ENCODE measurements at regions not wholly inside any gene's neighbourhood (a gene's known extent, or its start where the extent isn't known, plus 50 kb on each side); places are given as distances from the start of the nearest gene placed in this dataset.
"Not testable (repeated sequence)": the region's sequence is repeated elsewhere in the genome, so short reads cannot be mapped to it uniquely, and the experiment has no call there.

DNA sequence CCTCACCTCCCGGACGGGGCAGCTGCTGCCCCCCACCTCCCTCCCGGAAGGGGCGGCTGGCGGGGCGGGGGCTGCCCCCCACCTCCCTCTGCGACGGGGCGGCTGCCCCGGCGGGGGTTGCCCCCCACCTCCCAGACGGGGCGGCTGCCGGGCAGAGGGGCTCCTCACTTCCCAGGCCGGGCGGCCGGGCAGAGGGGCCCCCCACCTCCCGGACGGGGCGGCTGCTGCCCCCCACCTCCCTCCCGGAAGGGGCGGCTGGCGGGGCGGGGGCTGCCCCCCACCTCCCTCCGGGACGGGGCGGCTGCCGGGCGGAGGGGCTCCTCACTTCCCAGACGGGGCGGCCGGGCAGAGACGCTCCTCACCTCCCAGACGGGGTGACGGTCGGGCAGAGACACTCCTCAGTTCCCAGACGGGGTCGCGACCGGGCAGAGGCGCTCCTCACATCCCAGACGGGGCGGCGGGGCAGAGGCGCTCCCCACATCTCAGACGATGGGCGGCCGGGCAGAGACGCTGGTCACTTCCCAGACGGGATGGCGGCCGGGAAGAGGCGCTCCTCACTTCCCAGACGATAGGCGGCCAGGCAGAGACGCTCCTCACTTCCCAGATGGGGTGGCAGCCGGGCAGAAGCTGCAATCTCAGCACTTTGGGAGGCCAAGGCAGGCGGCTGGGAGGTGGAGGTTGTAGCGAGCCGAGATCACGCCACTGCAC, 1218.8 kb downstream of the GATA3 start:
- not testable (repeated sequence) for DNase-seq

DNA sequence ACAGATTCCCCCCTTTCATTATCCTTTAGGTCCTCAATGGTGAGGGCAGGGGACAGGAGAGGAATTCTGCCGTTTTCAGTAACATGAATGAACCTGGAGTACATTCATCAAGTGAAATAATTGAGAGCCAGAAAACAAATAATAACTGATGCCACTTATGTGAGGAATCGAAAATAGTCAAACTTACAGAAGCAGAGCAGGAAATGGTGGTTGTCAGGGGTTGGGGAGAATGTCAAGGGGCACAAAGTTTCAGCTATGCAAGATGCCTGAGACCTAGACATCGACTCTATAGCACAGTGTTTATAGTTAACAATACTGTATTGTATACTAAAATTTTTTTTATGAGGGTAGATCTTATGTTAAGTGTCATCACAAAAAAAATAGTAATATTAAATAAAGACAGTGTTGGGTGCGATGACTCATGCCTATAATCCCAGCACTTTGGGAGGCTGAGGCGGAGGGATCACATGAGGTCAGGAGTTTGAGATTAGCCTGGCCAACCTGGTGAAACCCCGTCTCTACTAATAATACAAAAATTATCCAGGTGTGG, 1219.8 kb downstream of the GATA3 start:
- DNase-seq: no peak

DNA sequence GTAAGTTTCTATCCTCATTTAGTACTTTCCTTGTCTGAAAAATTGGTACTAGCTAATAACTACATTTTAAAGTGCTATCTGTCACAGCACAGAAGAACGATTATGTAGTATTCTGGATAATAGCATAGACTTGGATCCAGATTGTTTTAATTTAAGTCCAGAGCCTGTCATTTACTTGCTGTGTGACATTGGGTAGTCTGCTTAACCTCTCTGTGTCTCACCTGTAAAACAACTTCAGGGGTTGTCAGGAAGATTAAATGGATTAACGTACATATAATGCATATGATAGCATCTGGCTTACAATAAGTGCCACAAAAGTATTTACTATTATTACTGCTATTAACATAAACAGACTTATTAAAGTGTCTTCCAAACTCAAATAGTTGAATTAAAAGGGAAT, 1221.4 kb downstream of the GATA3 start:
- no peak for DNase-seq

DNA sequence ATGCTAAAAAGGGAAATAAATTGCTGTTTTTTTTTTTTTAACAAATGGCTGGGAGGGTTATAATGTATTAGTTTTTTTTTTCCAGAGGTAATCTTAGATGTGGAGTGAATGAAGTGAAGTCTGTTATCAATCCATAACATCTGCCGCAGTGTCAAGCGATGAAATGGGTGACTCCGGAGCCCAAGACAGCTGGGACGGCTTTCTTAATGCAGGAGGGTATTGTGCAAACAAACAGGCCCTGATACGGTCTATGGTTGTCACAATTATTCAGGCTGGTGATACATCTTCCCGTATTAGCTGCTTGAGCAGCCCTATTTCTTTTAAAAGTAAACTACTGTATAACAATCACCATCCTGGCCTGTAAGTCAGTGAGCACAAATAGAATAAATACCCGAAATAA, 1231.2 kb downstream of the GATA3 start:
- no peak for DNase-seq

DNA sequence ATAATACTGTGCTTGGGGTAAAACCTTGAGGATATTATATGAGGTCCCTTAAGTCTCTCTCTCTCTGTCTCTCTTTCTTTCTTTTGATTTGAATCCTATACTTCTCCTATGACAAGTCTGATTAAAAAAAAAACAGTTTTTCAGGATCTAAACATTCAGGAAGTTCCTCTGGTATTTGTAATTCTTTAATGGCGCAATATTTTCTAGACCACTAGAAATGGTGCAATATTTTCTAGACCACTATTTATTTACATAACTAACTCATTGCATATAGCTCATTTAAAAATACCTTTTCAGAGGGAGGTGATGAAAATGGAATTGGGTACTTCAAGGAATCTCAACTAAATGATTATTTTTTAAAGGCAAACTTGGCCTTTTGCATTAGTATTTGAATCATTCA, 1235.3 kb downstream of the GATA3 start:
- no peak for DNase-seq

- no peak for DNase-seq
Observed at GRCh38 chr10:9291081-9291480, 1236.6 kb downstream of the GATA3 start.

- no peak for DNase-seq
Observed at GRCh38 chr10:9294132-9294663, 1239.7 kb downstream of the GATA3 start.

DNA sequence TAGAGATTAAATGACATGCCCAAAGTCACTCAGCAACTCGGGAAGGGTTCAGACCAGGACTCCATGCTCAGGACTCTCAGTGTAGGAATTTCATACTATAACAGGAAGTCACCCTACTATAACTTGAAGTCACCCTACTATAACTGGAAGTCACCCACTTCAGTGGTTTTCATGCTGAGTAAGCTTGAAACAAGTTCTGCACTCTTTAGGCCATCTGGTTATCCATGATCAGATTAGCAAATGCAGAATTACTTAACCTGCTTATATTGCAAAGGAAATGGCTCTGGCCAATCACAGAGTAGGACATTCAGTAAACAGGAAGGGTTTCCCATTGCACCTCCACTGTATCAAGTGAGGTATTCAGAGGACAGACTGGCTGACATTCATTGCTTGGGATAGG, 1240.4 kb downstream of the GATA3 start:
- no peak for DNase-seq

DNA sequence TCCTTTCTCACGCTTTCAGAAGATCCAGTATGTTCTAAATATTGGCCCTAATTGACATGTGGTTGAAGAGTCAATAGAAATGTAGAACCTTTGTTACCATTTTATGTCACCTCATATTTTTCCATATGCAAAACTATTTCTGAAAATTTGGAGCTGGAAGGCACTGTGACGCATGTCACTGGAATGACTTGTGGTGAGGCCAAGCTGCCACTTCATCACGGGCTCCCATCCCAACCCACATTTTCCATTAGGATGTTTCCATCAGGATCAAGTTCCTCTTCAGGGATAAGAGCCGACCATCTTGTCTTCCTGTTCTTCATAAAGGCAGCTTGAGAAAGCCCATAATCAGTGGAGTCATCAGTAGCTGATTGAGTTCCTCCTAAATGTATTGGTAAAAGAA, 1241.7 kb downstream of the GATA3 start:
- DNase-seq: no peak

- DNase-seq: no peak
Observed at GRCh38 chr10:9297580-9297979, 1243.1 kb downstream of the GATA3 start.

GRCh38 chr10:9299966-9300365, 1245.5 kb downstream of the GATA3 start:
- no peak for DNase-seq

GRCh38 chr10:9301148-9301547, 1246.7 kb downstream of the GATA3 start:
- DNase-seq: peak in 1 of 2 experiments; percentile 15

DNA sequence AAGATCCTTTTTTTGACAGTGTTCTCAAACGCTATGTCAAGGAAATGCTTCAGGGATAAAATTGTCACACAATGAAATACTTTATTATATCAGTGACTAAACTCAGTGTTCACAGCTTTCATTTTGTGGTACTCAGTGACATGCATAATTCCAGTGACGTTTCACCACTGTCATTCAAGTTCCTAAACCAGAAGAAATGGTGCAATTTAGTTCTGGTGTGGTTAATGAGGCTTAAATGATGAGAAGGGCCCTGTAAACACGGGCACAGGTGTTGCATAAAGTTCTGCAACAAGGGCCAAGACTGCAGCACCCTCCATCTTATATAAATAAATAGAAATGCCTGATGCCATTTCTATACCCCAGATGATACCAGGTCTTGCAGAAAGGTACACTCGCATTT, 1247.1 kb downstream of the GATA3 start:
- DNase-seq: no peak

DNA sequence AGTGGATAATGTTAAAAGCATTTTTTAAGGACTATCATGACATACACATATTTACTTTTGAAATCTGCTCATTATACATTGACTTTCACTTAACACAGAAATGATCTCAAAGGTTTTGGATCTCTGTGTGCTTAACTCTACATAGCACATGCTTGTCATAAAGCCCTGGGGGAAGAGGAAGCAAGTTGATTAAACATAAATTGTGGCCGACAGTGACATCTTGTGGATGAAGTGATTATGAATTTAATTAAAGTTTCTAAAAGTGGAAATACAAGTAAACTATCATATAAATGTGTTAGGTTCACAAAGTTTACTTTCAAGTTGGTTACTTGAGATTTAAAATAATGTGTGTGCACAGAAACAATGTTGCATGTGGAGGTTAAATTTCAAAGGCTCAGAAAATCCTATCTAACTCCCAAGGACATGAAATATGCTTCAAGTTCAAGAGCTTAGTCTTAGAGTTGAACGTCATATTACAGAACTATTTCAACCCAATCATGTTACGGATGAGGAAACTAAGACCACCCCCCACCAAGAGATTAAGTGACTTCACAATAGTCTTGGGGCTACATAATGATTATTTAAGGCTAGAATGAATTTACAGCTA, 1247.8 kb downstream of the GATA3 start:
- peak in 1 of 2 experiments; percentile 30 for DNase-seq

DNA sequence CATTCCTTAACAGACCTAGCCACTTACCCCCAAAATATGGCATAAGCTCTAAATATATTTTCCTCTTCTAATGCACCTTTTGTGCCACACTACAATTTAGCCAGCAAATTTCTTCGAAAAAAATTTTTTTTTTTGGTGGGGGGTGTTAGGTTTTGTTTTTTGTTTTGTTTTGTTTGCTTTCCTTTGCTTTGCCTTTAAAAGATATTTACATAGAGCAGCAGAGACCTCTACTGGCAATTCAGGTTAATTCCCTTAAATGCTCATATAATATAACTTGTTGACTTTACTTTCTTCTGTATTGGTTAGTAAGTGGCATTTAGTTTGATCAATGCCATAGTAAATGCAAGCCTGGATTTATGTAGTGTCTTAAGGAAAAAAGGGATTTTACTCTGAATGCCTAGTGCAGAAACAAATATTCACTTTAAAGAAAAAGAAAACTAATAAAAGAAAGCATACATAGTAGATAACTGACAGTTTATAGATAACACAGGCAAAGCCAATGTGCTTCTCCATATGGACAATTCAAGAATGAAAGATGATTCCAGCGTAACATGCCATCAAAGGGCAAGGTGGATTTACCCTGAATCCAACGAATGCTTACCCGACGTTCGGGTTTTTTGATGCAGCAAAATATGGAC, 1250.6 kb downstream of the GATA3 start:
- peak in 1 of 2 experiments; percentile 21 for DNase-seq

- peak in 1 of 2 experiments; percentile 3 for DNase-seq
Observed at GRCh38 chr10:9311702-9312499, 1257.4 kb downstream of the GATA3 start.

DNA sequence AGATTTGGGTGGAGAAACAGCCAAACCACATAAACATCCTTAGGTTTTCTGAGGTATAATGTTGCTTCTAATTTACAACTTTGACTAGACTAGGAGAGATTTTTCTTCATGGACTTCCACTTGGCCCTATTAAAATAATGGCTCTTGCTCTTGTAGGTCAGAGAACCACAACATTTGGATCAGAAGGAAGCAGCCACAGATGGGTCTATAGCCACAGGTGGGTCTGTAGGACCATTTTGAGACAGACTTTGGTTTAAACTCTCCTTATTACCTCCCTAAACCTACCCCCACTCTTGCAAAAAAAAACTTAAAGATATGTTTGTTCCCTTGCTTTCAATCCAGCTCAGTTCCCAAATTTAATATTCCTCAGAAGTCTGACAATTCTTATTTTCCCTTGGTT, 1260.8 kb downstream of the GATA3 start:
- DNase-seq: no peak

DNA sequence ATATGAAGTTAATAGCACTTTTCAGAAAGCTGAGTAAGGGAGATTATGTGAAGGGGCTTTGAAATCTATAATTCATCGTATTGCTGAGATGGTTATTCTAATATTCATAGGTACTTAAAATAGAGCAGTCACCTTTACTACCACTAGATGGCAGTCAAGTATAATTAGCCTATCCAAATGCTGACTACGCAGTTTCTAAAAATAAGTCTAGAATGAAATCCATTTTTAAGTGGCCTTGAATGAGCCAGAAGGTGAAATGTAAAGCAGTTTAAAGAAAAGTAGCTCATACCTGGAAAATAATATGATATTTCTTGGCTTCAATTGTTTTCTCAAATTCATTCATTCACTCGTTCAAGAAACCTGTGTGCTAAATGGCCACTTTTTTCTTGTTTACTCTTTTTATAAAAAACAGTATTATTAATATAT, 1277.1 kb downstream of the GATA3 start:
- peak in 1 of 2 experiments; percentile 46 for DNase-seq

GRCh38 chr10:9334270-9334669, 1279.8 kb downstream of the GATA3 start:
- no peak for DNase-seq

- DNase-seq: no peak
Observed at GRCh38 chr10:9339716-9340115, 1285.2 kb downstream of the GATA3 start.

DNA sequence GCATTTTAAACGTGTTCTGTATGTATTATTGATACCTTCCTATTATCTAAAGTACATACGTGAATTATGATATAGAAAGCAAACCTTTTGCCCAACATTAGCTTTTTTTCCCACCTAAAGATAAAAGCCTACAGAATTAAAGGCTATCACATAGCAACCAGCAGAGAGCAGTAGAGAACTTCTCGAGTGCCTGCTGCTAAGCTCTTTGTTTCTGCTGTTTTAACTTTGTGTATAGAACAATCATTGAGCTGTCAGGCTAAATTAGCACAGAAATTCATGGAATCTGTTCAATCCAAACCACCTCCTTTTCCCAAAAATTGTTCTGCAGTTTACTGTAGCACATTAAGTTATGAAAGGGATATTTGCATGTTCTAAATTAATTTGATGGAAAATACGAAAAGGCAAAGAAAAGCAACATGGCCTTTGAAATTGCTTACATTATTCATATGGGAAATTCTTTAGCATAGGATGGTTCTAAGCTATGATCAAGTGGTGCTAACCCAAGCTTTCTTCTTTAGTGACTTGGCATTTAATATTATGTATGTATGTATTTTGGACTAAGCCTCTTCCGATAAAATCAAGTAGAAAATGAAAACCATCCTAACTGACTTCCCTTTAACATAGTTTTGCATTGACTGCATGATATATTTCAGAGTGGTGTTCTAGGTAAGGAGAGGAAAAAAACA, 1288.5 kb downstream of the GATA3 start:
- peak in 1 of 2 experiments; percentile 35 for DNase-seq

GRCh38 chr10:9347933-9348332, 1293.4 kb downstream of the GATA3 start:
- not testable (repeated sequence) for DNase-seq

All from SW 1271 (cell line).